H9 (cell line): ENCODE measurements at regions not wholly inside any gene's neighbourhood (a gene's known extent, or its start where the extent isn't known, plus 50 kb on each side); places are given as distances from the start of the nearest gene placed in this dataset.

Source experiments
- DNase-seq: peaks from one replicate; pipeline ENCODE4 v3.0.0-alpha.2; 2017
- H2AFZ ChIP-seq: one replicate; pipeline ENCODE4 v1.6.1; 2013; ENCODE audit warnings: mild to moderate bottlenecking, low read length, control low read depth, moderate library complexity
- H2AK5ac ChIP-seq: 2 replicates; pipeline ENCODE4 v1.6.1; 2013; ENCODE audit warnings: low read length, control low read depth, mixed read lengths; ENCODE audit not compliant: insufficient read length
- H2BK120ac ChIP-seq: one replicate; pipeline ENCODE4 v1.6.1; 2013; ENCODE audit warnings: low read depth, mild to moderate bottlenecking, low read length, control low read depth, inconsistent platforms; ENCODE audit not compliant: poor library complexity, severe bottlenecking
- H2BK12ac ChIP-seq: 2 replicates; pipeline ENCODE4 v1.6.1; 2013; ENCODE audit warnings: low read length, control low read depth, mixed read lengths, low read depth; ENCODE audit not compliant: insufficient read length
- H2BK15ac ChIP-seq: 2 replicates; pipeline ENCODE4 v1.6.1; 2013; ENCODE audit warnings: low read depth, low read length, control low read depth
- H2BK20ac ChIP-seq: one replicate; pipeline ENCODE4 v1.6.1; 2013; ENCODE audit warnings: low read depth, mild to moderate bottlenecking, low read length, control low read depth, inconsistent platforms; ENCODE audit not compliant: poor library complexity, severe bottlenecking
- H2BK5ac ChIP-seq: 2 replicates; pipeline ENCODE4 v1.6.1; 2013; ENCODE audit warnings: low read length, control low read depth, mixed read lengths; ENCODE audit not compliant: insufficient read length
- H3K14ac ChIP-seq: 2 replicates; pipeline ENCODE4 v1.6.1; 2013; ENCODE audit warnings: low read length, control low read depth; ENCODE audit not compliant: insufficient read depth
- H3K18ac ChIP-seq: 2 replicates; pipeline ENCODE4 v1.6.1; 2013; ENCODE audit warnings: low read depth, mild to moderate bottlenecking, mixed read lengths, low read length, control low read depth; ENCODE audit not compliant: insufficient read length
- H3K23ac ChIP-seq: 2 replicates; pipeline ENCODE4 v1.6.1; 2013; ENCODE audit warnings: low read length, control low read depth, mixed read lengths, low read depth; ENCODE audit not compliant: insufficient read length
- H3K23me2 ChIP-seq: 2 replicates; pipeline ENCODE4 v1.6.1; 2013; ENCODE audit warnings: low read depth, mild to moderate bottlenecking, mixed read lengths, low read length, control low read depth; ENCODE audit not compliant: insufficient read length, poor library complexity, severe bottlenecking
- H3K27ac ChIP-seq: 2 replicates; pipeline ENCODE4 v1.5.1; 2013; ENCODE audit warnings: low read length, control low read depth, mixed read lengths, low read depth; ENCODE audit not compliant: insufficient read length
- H3K27me3 ChIP-seq: 2 replicates; pipeline ENCODE4 v1.6.1; 2013; ENCODE audit warnings: low read length, control low read depth, inconsistent platforms; ENCODE audit not compliant: insufficient read depth
- H3K4ac ChIP-seq: 2 replicates; pipeline ENCODE4 v1.6.1; 2013; ENCODE audit warnings: low read depth, mild to moderate bottlenecking, control low read depth, inconsistent platforms, low read length, moderate library complexity
- H3K4me1 ChIP-seq: 2 replicates; pipeline ENCODE4 v1.6.1; 2013; ENCODE audit warnings: low read length, control low read depth, inconsistent platforms; ENCODE audit not compliant: insufficient read depth
- H3K4me2 ChIP-seq: 2 replicates; pipeline ENCODE4 v1.6.1; 2013; ENCODE audit warnings: low read length, control low read depth, mixed read lengths; ENCODE audit not compliant: insufficient read length, insufficient read depth
- H3K56ac ChIP-seq: 2 replicates; pipeline ENCODE4 v1.6.1; 2013; ENCODE audit warnings: low read depth, mild to moderate bottlenecking, mixed read lengths, low read length, control low read depth; ENCODE audit not compliant: insufficient read length
- H3K79me1 ChIP-seq: 2 replicates; pipeline ENCODE4 v1.6.1; 2013; ENCODE audit warnings: low read depth, mild to moderate bottlenecking, moderate library complexity, low read length, control low read depth, inconsistent platforms; ENCODE audit not compliant: insufficient read depth, poor library complexity, severe bottlenecking
- H3K79me2 ChIP-seq: 2 replicates; pipeline ENCODE4 v1.6.1; 2013; ENCODE audit warnings: low read length, control low read depth, inconsistent platforms; ENCODE audit not compliant: insufficient read depth
- H3K9ac ChIP-seq: 2 replicates; pipeline ENCODE4 v1.6.1; 2013; ENCODE audit warnings: low read length, control low read depth, mixed read lengths; ENCODE audit not compliant: insufficient read length; ENCODE audit errors: extremely low read depth
- H3K9me3 ChIP-seq: one replicate; pipeline ENCODE4 v1.6.1; 2013; ENCODE audit warnings: low read depth, low read length, inconsistent platforms; ENCODE audit not compliant: control insufficient read depth
- H3T11ph ChIP-seq: one replicate; pipeline ENCODE4 v1.6.1; 2013; ENCODE audit warnings: mild to moderate bottlenecking, low read length, control low read depth, inconsistent platforms
- H4K20me1 ChIP-seq: one replicate; pipeline ENCODE4 v1.6.1; 2013; ENCODE audit not compliant: control insufficient read depth, insufficient read length, insufficient read depth
- H4K5ac ChIP-seq: 2 replicates; pipeline ENCODE4 v1.6.1; 2013; ENCODE audit warnings: low read depth, mild to moderate bottlenecking, mixed read lengths, low read length, control low read depth; ENCODE audit not compliant: insufficient read length
- H4K8ac ChIP-seq: replicated peaks from 2 replicates; pipeline ENCODE4 v1.6.1; 2013; ENCODE audit warnings: low read length, control low read depth, mixed read lengths, low read depth; ENCODE audit not compliant: insufficient read length
- H4K91ac ChIP-seq: 2 replicates; pipeline ENCODE4 v1.6.1; 2013; ENCODE audit warnings: low read depth, mild to moderate bottlenecking, moderate library complexity, mixed read lengths, low read length, control low read depth; ENCODE audit not compliant: insufficient read length
- H3K27ac Mint-ChIP-seq, 3 experiments: 2 replicates in 2 of 3; 3 replicates in 1 of 3; pipeline ENCODE4 v1.8.0; 2020 to 2021; ENCODE audit warnings: mixed read lengths in 3 of 3, mild to moderate bottlenecking in 1 of 3, moderate library complexity in 1 of 3
- H3K27me3 Mint-ChIP-seq: 2 replicates; pipeline ENCODE4 v1.8.0; 2021; ENCODE audit warnings: low read depth, mild to moderate bottlenecking, moderate library complexity, mixed read lengths
- H3K36me3 Mint-ChIP-seq, 3 experiments: 2 replicates in 2 of 3; 3 replicates in 1 of 3; pipeline ENCODE4 v1.8.0; 2020 to 2021; ENCODE audit warnings: low read depth in 3 of 3, mixed read lengths in 3 of 3; ENCODE audit not compliant: insufficient read depth in 1 of 3
- H3K4me1 Mint-ChIP-seq, 2 experiments: 2 replicates each; pipeline ENCODE4 v1.8.0; 2020; ENCODE audit warnings: mixed read lengths in 2 of 2
- H3K4me3 Mint-ChIP-seq, 2 experiments: 2 replicates in 1 of 2; 3 replicates in 1 of 2; pipeline ENCODE4 v1.8.0; 2020 to 2021; ENCODE audit warnings: mild to moderate bottlenecking in 2 of 2, mixed read lengths in 2 of 2, moderate library complexity in 1 of 2
- H3K9me3 Mint-ChIP-seq, 2 experiments: 2 replicates in 1 of 2; 3 replicates in 1 of 2; pipeline ENCODE4 v1.8.0; 2020; ENCODE audit warnings: mild to moderate bottlenecking in 2 of 2, mixed read lengths in 2 of 2, moderate library complexity in 1 of 2
- WGBS: extraction: QIAGEN DNeasy Blood & Tissue Kit; methylation state at CpG from one replicate; pipeline ENCODE4 v1.1.7; 2013; ENCODE audit warnings: missing lambda C conversion rate, low lambda C conversion rate, mixed read lengths; ENCODE audit not compliant: insufficient read length; ENCODE audit errors: extremely low coverage; 5-methylcytosine and 5-hydroxymethylcytosine counted together
- TF ChIP-seq, protein P1 (sequence below): fragments of 200-600 bp; sonication (generic); conservative IDR thresholded peaks from 3 replicates; pipeline ENCODE4 v1.8.0; 2021; ENCODE audit warnings: antibody characterized with exemption, mild to moderate bottlenecking

DNA sequence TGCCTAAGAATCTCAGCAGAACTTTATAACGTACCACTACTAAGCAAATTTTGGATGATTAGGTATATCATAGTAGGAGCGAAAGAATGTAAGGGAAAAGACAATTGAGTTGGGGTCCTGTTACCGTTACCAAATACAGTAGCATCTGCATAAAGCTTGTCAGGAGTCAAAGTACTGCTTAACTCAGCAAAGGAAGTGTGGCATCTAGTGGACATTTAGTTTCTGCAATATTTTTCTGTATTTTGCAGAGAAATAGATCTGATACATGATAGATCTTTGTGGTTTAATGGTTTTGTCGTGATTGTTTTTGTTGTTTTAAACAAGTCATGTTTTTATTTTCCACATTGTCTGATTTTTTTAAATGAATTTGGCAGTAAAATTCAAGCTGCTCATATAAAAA, 81.0 kb upstream of the SMARCAD1 start:
- Mint-ChIP-seq H3K4me1 (peaks cover 2 to 5% of the 10 kb centered on the region in 2 experiments; a peak in 3 of 4 replicates), H3K36me3 (no peaks in the 10 kb centered on the region), H3K9me3 (no peaks in the 10 kb centered on the region), H3K27ac (no peak overlapping the region), H3K4me3 (no peak overlapping the region), H3K27me3 (no peaks in the 10 kb centered on the region)
- Histone ChIP-seq H2BK12ac (no peak overlapping the region), H2BK5ac (no peak overlapping the region), H3K23me2 (no peaks in the 10 kb centered on the region), H4K8ac (no peak overlapping the region), H3K27me3 (no peaks in the 10 kb centered on the region), H3K4me1 (no peaks in the 10 kb centered on the region), H3K4ac (no peak overlapping the region), H3K9me3 (no peaks in the 10 kb centered on the region), H3T11ph (no peak overlapping the region), H2AFZ (no peak overlapping the region), H4K20me1 (no peaks in the 10 kb centered on the region), H2BK20ac (no peak overlapping the region), H4K5ac (no peak overlapping the region), H3K79me1 (no peaks in the 10 kb centered on the region), H3K23ac (no peak overlapping the region), H3K18ac (no peak overlapping the region), H3K27ac (no peak overlapping the region), H4K91ac (no peak overlapping the region), H3K79me2 (no peaks in the 10 kb centered on the region), H3K4me2 (no peak overlapping the region), H3K9ac (no peak overlapping the region), H2BK15ac (no peak overlapping the region), H3K56ac (no peak overlapping the region), H3K14ac (no peak overlapping the region), H2BK120ac (no peak overlapping the region), H2AK5ac (no peak overlapping the region)
- TF ChIP-seq, protein P1, sequence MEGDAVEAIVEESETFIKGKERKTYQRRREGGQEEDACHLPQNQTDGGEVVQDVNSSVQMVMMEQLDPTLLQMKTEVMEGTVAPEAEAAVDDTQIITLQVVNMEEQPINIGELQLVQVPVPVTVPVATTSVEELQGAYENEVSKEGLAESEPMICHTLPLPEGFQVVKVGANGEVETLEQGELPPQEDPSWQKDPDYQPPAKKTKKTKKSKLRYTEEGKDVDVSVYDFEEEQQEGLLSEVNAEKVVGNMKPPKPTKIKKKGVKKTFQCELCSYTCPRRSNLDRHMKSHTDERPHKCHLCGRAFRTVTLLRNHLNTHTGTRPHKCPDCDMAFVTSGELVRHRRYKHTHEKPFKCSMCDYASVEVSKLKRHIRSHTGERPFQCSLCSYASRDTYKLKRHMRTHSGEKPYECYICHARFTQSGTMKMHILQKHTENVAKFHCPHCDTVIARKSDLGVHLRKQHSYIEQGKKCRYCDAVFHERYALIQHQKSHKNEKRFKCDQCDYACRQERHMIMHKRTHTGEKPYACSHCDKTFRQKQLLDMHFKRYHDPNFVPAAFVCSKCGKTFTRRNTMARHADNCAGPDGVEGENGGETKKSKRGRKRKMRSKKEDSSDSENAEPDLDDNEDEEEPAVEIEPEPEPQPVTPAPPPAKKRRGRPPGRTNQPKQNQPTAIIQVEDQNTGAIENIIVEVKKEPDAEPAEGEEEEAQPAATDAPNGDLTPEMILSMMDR, result peak; percentile 64
- DNase-seq, result no peak
- WGBS, result no CpG with 5 or more reads among the region's 4 CpGs
